ENCODE measurements at regions not wholly inside any gene's neighbourhood (a gene's known extent, or its start where the extent isn't known, plus 50 kb on each side); places are given as distances from the start of the nearest gene placed in this dataset.

DNA sequence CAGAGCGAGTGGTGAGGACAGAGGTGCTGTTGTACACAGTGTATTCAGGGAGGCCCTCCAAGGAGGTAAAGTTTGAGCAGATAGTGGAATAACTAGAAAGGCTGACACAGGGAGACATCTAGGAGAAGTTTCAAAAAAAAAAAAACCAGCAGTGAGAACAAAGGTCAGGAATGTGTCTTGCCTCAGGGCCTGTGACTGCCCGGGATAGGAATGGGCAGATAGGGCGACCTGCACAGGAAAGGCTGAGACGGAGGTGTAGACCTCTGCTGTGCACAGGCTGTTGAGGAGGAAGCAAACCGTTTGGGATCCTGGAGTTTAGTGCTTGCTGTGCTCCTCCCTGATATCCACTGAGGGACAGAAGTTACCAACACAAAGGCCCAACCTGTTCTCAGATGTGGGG is 406.5 kb upstream of the B3GAT1 start:
- FAIRE-seq (no peak), DNase-seq (ENCODE audit: low spot score) (no peak)

GRCh38 chr11:134815404-134815803 is 403.4 kb upstream of the B3GAT1 start:
- FAIRE-seq (no peak), DNase-seq (ENCODE audit: low spot score) (no peak)

- no peak for FAIRE-seq
- no peak for DNase-seq (ENCODE audit: low spot score)
Observed at GRCh38 chr11:134807997-134808396, 396.0 kb upstream of the B3GAT1 start.

DNA sequence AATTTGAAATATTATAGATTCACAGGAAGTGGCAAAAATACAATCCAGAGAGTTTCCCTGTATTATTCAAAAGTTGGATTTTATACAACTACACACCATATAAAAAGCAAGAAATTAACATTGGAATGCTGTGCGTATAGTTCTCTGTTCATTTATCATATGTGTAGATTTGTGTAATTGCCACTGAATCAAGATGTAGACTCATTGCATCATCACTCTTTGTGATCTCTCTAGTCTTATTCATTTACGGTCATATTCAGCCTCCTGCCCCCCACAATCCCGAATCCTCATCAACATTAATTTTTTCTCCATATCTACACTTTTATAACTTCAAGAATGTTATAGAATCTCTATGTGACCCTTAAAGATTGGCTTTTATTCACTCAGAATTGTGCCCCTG is 390.6 kb upstream of the B3GAT1 start:
- DNase-seq (ENCODE audit: low spot score) (no peak), FAIRE-seq (no peak)

DNA sequence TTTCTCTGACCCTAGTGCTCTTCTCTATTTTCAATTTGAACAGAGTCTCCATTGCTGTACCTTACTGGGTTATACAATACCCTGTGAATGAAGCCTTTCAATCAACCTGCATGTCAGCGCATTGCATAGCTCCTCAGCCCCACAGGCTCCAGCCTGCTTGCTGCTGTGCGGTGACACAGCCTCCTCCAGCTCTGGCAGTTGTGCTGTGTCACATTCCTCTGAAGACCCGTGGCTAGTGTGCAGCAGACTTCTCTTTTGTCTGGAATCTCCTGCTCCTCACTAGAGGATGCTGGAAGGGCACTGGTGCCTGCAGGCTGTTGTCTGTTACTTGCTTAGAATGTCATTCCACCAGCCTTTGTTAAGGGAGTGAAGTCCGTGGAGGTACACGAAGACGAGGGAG is 390.1 kb upstream of the B3GAT1 start:
- no peak for FAIRE-seq
- DNase-seq (ENCODE audit: low spot score): no peak

- DNase-seq (ENCODE audit: low spot score): no peak
- FAIRE-seq: no peak
Observed at GRCh38 chr11:134801570-134801969, 389.5 kb upstream of the B3GAT1 start.

DNA sequence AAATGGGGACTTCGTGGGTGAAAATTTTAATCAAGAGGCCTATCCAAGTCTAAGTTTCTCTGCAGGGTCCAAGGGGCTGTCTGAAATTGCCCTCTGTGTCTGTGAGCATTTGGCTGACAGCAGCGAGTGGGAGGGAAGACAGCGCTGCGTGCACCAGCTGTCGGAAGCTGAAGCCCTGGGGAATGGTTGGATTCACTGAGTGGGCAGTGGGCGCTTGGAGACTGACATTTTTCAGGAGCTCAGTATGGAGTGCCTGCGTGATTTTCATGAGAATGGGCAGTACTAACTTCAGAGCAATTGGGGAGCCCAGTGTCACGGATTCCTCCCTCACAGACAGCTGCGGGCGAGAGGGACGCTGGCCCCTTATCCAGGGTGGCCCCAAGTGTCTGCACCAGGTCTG is 388.8 kb upstream of the B3GAT1 start:
- DNase-seq (ENCODE audit: low spot score): no peak
- FAIRE-seq: no peak

- FAIRE-seq: no peak
- no peak for DNase-seq (ENCODE audit: low spot score)
Observed at GRCh38 chr11:134800130-134800529, 388.1 kb upstream of the B3GAT1 start.

DNA sequence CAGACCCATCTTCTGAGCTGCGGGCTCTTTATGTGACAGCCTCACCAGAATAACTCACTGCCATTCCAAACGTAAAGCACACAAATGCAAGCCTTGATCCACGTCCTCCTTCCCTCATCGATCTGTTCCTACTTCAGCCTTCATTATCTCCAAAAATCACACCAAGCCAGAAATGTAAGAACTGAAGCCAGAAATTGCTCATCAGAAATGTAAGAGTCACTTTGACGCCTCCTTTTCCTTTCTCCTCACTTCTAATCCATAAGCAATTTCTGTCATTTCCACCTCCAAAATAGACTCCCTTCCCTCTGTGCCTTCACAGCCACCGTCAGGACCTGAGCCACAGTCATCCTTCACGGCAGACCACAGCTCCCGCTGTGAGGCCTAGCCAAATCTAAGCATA is 387.3 kb upstream of the B3GAT1 start:
- no peak for FAIRE-seq
- no peak for DNase-seq (ENCODE audit: low spot score)

GRCh38 chr11:134797411-134798089 is 385.5 kb upstream of the B3GAT1 start:
- DNase-seq (ENCODE audit: low spot score) (no peak), FAIRE-seq (no peak)

GRCh38 chr11:134795017-134795416 is 383.0 kb upstream of the B3GAT1 start:
- FAIRE-seq: no peak
- no peak for DNase-seq (ENCODE audit: low spot score)

DNA sequence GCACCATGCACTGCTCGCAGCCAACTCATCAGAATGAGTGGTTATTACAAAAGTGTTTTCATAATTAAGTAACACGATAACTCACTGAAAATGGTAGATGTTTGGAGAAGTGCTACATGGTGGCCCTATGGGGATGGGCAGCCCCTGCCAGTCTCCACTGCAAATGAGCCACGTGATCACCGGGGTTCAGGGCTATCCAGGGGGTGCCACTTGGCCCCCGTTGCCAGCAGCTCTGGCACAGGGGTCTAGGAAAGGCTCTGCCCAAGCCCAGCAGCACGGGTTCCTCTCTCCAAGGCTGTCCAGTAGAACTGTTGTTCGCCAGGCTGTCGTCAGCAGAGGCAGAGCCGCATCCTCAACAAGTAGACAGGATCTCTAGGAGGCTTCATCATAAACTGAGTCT is 382.1 kb upstream of the B3GAT1 start:
- FAIRE-seq: no peak
- no peak for DNase-seq (ENCODE audit: low spot score)

DNA sequence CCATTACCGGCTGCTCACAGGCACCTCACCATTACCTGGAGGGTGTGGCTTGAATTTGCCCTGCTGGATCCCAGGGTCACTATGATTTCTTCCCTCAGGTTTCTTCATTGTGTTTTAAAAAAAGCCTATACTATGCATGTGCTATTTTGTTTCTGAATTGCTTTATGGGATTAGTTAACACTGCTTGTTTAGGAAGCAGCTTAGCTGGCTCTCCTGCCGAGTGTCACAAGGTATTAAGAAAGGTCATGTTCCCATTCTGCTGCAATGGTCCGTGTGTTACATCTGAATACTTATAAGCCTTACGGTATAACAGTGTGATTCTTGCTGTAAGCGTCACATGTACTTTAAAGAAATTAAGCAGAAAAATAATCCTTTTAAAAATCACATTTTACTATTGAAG is 380.6 kb upstream of the B3GAT1 start:
- no peak for DNase-seq (ENCODE audit: low spot score)
- FAIRE-seq: no peak

GRCh38 chr11:134792044-134792443 is 380.0 kb upstream of the B3GAT1 start:
- DNase-seq (ENCODE audit: low spot score): no peak
- no peak for FAIRE-seq

GRCh38 chr11:134791102-134791501 is 379.1 kb upstream of the B3GAT1 start:
- DNase-seq (ENCODE audit: low spot score) (no peak), FAIRE-seq (no peak)

- FAIRE-seq: no peak
- DNase-seq (ENCODE audit: low spot score): no peak
Observed at GRCh38 chr11:134789104-134789503, 377.1 kb upstream of the B3GAT1 start.

DNA sequence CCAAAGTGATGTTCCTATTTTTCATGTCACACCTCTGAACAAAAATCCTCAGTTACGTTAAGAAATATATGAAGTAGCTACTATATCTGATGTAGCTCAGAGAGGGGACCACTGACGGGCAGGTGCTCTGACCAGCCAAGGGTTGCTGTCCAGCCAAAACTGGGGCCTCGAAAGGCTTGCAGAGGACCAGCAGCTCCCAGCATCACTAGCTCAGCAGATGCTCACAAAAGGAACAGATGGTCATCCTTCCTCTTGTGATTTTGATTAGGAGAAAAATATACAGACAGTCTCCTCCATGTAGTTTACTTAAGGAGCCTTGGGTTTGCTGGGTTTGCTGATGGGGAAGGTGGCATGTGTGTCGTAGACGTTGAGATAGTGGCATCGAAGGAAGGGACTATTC is 374.6 kb upstream of the B3GAT1 start:
- no peak for DNase-seq (ENCODE audit: low spot score)
- no peak for FAIRE-seq

DNA sequence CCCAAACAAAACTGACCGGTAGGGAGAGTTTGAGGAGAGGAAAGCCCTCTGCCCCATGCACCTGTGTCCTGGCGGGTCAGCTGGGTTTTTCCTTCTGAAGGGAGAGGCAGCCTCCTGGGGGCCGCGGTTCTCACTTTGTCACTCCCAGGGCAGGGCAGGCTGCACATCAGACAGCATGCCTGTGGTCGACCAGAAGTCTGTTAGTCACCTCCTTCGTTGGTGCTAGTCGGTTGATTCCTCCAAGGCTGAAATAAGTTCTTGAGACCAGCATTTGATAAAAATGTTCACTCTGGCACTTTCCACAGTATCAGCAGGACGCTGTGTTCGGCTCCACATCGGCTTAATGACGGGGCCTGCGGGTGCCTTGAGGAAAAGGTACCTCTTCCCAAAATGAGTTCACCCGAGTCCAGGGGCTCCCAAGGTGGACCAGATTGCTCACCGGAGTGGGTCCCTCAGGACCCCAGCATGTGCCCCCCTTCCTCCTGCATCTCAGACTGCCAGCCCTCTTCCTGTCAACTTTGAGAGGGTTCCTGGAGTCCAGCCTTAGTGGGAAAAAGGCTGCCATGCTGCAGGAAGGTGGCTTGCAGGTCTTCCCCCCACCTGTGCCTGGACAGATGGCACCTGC is 373.7 kb upstream of the B3GAT1 start:
- no peak for DNase-seq (ENCODE audit: low spot score)
- FAIRE-seq: no peak

DNA sequence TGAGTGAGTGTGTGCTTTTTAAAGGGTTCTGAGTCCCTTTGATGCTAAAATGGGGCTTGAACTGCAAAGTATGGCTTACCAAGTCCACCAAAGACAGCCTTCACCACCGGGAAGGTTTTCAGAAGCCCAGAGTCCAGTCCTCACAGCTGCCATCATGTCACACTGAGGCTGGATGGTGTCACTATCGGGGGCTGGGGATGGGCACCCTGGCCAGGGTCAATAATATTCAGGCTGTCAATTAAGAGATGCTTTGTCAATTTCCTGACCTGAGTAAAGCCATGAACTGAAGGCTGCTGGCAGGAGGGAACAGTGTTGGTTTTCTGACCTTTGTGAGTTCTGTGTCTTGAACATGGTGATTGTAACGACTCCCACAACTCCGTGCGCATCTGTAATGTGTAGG is 373.0 kb upstream of the B3GAT1 start:
- FAIRE-seq: no peak
- DNase-seq (ENCODE audit: low spot score): no peak

- no peak for DNase-seq (ENCODE audit: low spot score)
- FAIRE-seq: no peak
Observed at GRCh38 chr11:134784568-134784967, 372.5 kb upstream of the B3GAT1 start.

- FAIRE-seq: no peak
- no peak for DNase-seq (ENCODE audit: low spot score)
Observed at GRCh38 chr11:134784046-134784445, 372.0 kb upstream of the B3GAT1 start.

DNA sequence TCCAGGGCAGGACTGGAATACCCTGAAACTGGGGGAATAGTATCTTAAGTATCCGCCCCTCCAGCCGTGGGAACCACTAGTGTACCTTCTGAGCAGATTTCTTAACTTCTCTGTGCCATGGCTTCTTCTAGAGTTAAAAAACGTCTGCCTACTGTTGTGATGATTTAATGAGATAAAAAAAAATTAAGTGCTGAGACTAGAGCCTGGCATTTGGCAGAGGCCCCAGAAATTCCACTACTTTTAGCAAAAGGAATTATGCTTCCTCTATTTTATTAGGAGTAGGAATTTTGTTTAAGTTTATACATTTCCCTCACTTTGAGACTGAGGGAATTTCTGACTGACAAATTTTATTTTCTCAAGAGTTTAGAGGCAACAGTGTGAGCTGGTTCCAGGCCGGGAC is 371.2 kb upstream of the B3GAT1 start:
- DNase-seq (ENCODE audit: low spot score) (no peak), FAIRE-seq (no peak)

- no peak for FAIRE-seq
- no peak for DNase-seq (ENCODE audit: low spot score)
Observed at GRCh38 chr11:134781380-134781866, 369.4 kb upstream of the B3GAT1 start.
